GM19240 (cell line): ENCODE measurements at regions not wholly inside any gene's neighbourhood (a gene's known extent, or its start where the extent isn't known, plus 50 kb on each side); places are given as distances from the start of the nearest gene placed in this dataset.
"Not testable (repeated sequence)": the region's sequence is repeated elsewhere in the genome, so short reads cannot be mapped to it uniquely, and the experiment has no call there.

Experiments
- DNase-seq: peaks from one replicate; pipeline ENCODE4 v3.0.0; 2011; ENCODE audit warnings: low spot score; ENCODE audit not compliant: insufficient read length

DNA sequence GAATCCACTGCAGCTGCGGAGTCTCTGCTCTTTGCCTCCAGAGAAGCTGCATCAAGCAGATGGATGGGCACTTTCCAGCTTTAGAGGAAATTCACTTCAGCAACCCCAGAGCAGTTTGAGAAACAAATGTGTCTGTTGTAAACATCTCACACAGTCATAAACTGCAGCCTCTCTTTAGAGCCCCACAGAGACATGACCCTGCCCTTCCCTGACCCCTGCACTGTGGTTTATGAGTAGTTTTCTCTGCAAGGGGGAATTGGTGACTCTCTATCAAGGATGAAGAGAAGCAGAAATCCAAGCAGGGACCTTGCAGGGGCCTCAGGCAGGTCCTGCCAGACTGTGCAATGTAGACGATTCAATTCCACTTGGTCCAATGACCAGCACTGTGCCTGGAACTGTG, 160.2 kb downstream of the SH2D4B start:
- no peak for DNase-seq

GRCh38 chr10:80699602-80700039, 161.9 kb downstream of the SH2D4B start:
- DNase-seq = peak; percentile 53

GRCh38 chr10:80700252-80700651, 162.6 kb downstream of the SH2D4B start:
- no peak for DNase-seq

- DNase-seq = no peak
Measured at GRCh38 chr10:80700760-80701444, 163.2 kb downstream of the SH2D4B start.

GRCh38 chr10:80701706-80702105, 164.0 kb downstream of the SH2D4B start:
- no peak for DNase-seq

GRCh38 chr10:80702143-80702542, 164.4 kb downstream of the SH2D4B start:
- no peak for DNase-seq

DNA sequence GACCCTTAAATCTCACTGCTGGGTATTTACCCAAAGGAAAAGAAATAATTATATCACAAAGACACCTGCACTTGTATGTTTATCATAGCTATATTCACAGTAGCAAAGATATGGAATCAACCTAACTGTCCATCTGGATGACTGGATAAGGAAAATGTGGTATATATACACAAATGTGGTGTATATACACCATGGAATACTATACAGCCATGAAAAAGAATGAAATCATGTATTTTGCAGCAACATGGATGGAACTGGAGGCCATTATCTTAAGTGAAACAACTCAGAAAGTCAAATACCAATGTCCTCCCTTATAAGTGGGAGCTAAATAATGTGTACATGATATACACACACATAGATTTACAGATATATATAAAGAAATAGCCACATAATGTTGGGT, 168.2 kb downstream of the SH2D4B start:
- DNase-seq = no peak

GRCh38 chr10:80708185-80708584, 170.5 kb downstream of the SH2D4B start:
- DNase-seq = no peak

DNA sequence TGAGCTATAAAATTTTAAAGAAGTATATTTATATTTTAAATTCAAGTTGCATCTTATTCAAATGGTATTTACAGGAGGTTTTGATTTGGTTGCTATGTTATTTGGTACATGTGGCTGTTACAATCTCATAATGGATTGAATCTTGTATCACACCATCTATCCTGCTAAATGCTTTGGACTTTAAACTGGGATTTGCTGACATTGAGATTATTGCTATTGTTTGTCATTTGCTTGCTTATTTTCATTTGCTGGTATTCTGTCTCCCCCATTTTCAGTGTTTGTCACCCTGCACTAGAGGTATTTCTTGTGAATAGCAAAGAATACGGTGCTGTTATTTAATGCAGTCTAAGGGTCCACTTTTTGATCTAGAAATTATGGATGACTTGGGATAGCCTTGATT, 171.1 kb downstream of the SH2D4B start:
- DNase-seq = no peak

GRCh38 chr10:80709866-80710265, 172.2 kb downstream of the SH2D4B start:
- no peak for DNase-seq

DNA sequence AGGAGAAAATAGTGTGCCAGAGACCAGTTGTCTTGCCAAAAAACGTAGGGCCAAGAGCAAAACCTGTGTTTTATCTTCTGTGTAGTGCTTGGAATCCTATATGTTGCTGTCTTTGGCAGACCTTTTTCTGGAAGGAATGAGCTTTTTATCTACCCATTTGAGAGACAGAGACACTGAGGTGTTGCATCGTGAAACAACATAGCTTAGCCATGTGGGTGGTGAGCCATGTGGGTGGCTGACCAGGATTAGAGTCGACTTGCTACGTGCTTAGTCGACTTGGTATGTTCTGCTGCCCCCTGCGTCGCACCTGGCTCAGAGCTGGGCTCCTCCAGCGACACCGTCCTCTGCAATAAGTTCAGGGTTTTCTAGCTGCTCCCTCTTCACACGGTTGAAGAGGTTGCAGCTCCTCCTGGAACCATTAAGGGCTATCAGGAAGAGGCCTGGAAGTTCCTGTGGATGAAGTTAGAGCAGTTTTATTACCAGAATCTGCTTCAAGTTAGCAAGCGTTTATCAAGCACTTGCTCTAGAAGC, 175.8 kb downstream of the SH2D4B start:
- DNase-seq = no peak

DNA sequence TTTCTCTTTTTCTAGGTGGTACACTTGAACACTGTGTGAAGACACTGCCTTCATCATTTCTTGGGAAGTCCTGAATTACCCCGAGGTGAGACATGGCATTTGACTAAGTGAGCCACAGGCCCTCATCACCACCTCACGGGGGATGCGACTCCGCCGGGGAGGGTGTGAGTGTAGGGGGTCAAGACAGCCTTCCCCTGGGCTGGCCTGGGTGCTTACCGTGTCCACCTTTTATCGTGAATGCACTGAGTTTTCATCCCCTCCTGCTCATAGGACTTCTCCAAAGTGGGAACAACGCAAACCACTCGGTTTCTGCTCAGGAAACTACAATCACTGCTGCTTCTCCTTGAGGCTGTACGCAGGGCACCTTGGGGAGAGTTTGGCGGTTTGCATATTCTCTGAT, 176.9 kb downstream of the SH2D4B start:
- DNase-seq = no peak

- no peak for DNase-seq
Measured at GRCh38 chr10:80718024-80718423, 180.3 kb downstream of the SH2D4B start.

- no peak for DNase-seq
Measured at GRCh38 chr10:80719935-80720334, 182.2 kb downstream of the SH2D4B start.

GRCh38 chr10:80720549-80720948, 182.8 kb downstream of the SH2D4B start:
- DNase-seq = no peak

- not testable (repeated sequence) for DNase-seq
Measured at GRCh38 chr10:80728354-80728753, 190.7 kb downstream of the SH2D4B start.

DNA sequence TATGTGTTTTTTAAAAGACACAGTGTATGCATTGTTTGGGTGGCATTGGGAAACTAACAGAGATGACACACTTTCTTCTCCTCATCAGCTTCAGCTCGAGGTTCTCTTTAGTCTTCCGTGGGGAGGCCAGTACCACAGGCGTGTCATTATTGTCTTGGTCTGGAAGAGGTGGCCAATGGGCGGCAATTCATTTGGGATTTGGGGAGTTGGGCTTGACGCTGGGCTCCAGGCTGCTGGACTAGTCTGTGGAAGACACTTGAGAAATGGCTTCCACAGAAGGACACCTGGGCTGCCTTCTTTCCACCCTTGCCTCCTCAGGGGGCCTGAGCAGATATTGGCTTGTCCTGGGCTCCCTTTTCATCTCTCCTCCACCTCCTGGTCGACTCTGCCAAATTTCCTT, 192.2 kb downstream of the SH2D4B start:
- no peak for DNase-seq

DNA sequence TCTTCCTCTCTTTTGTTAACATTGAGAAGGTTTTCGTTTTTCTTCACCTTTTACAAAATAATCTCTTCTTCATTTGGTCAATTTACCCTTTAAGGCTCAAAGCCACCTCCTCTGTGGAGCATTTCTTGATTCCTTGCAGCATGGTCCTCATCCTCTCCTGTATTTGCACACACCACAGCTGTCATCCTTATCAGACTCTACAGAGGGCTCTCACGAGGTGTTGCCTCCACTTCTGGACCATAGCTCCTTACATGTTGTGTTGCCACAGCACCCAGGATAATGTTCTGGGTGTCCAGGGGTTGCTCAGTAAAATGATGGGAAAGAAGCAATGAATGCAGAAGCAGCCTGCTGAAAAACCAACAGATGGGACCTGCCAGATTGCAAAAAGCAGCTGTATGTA, 192.8 kb downstream of the SH2D4B start:
- DNase-seq = no peak

- no peak for DNase-seq
Measured at GRCh38 chr10:80734589-80734988, 196.9 kb downstream of the SH2D4B start.

DNA sequence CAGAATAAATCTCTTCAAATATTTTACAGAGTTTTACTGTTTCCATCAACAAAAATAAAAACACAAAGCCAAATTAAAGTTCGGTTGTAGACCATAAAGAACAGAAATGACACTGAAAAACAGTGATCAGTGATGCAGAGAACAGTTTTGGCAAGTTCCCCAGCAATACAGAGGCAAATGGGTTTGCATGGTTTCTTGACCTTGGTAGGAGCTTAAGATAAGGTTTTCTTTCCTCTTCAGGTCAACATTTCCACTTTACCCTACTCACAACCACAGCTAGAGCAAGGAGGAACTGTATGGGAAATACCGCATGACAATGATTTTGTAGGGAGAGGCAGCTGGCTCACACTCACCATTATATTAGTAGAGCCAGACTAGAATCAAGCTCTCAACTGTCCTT, 199.5 kb downstream of the SH2D4B start:
- no peak for DNase-seq

- DNase-seq = no peak
Measured at GRCh38 chr10:80739328-80739727, 201.6 kb downstream of the SH2D4B start.

- no peak for DNase-seq
Measured at GRCh38 chr10:80739963-80740715, 202.4 kb downstream of the SH2D4B start.

DNA sequence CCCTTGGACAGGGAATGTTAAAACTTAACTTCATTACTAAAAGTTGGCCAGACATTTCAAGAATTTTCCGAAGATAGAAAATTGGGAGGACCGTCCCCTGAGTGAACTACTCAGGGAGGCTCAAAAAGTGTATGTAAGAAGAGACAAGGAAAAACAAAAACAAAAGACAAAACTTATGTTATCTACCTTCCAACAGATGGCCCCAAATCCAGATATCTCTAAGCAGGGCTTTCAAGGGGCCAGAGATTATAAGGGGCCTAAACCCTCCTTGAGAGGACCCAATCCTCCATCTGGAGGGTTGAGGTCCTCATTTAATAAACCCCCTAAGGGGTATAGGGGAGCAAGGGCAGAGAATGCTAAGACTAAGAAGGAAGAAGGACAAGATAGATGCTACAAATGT, 203.6 kb downstream of the SH2D4B start:
- DNase-seq = no peak
